ENCODE measurements at regions not wholly inside any gene's neighbourhood (a gene's known extent, or its start where the extent isn't known, plus 50 kb on each side); places are given as distances from the start of the nearest gene placed in this dataset.

DNA sequence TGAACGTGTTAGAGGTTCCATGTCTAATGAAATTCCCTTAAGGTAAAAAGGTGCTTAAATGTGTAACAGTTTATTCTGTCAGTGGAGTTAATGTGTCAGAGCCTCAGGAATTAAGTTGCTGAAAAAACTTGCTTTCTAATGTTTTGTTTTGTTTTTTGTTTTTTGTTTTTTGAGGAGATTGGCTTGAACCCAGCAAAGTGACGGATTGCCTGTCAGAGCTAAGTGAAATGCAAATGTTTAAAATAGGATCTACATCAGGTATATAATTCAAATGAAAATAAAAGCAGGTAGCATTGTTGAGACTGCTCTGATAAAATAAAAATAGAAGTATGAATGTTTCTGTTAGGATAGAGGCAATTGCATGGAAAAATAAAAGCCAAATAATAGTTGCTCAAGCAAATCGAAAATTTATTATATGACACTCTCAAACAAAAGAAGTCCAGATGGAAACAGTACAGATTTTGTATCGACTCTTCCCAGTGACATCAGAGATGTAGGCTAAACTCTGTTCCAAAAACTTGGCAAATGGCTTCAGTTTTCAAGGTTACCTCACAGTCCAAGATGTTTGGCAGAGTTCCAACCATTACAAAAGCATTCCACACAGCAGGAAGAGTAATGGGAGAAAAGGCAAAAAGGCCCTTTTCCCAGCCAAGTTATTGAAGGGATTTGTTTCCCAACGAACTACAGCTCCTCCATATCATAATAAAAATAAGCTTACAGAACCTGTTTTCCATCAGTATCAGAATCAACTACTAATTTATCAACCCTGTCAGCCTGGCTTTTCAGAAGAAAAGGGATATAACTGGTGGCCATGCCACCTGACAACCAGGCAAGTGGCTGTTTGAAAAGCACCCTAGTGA, 291.0 kb downstream of the TBL1XR1 start:
- peaks cover 18% of the 10 kb centered on the region for H3K9me3 Mint-ChIP-seq
- H3K4me1 Mint-ChIP-seq, result peaks cover 22% of the 10 kb centered on the region
- H3K4me3 Mint-ChIP-seq, result no peak overlapping the region
- no peak for TF ChIP-seq MYBL2 (CRISPR knock-in tag; IDR thresholded peaks at IDR 0.05)
- no peak for TF ChIP-seq KAT7 (CRISPR knock-in tag; IDR thresholded peaks at IDR 0.05; ENCODE audit: borderline replicate concordance)
- TF ChIP-seq ZNF423 (CRISPR knock-in tag; IDR thresholded peaks at IDR 0.05), result no peak
- TF ChIP-seq, protein P1, sequence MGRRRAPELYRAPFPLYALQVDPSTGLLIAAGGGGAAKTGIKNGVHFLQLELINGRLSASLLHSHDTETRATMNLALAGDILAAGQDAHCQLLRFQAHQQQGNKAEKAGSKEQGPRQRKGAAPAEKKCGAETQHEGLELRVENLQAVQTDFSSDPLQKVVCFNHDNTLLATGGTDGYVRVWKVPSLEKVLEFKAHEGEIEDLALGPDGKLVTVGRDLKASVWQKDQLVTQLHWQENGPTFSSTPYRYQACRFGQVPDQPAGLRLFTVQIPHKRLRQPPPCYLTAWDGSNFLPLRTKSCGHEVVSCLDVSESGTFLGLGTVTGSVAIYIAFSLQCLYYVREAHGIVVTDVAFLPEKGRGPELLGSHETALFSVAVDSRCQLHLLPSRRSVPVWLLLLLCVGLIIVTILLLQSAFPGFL (CRISPR knock-in tag; IDR thresholded peaks at IDR 0.05; ENCODE audit: borderline replicate concordance), result no peak
- TF ChIP-seq ZBTB21 (CRISPR knock-in tag; IDR thresholded peaks at IDR 0.05; ENCODE audit: borderline replicate concordance), result no peak
- TF ChIP-seq, protein P2, sequence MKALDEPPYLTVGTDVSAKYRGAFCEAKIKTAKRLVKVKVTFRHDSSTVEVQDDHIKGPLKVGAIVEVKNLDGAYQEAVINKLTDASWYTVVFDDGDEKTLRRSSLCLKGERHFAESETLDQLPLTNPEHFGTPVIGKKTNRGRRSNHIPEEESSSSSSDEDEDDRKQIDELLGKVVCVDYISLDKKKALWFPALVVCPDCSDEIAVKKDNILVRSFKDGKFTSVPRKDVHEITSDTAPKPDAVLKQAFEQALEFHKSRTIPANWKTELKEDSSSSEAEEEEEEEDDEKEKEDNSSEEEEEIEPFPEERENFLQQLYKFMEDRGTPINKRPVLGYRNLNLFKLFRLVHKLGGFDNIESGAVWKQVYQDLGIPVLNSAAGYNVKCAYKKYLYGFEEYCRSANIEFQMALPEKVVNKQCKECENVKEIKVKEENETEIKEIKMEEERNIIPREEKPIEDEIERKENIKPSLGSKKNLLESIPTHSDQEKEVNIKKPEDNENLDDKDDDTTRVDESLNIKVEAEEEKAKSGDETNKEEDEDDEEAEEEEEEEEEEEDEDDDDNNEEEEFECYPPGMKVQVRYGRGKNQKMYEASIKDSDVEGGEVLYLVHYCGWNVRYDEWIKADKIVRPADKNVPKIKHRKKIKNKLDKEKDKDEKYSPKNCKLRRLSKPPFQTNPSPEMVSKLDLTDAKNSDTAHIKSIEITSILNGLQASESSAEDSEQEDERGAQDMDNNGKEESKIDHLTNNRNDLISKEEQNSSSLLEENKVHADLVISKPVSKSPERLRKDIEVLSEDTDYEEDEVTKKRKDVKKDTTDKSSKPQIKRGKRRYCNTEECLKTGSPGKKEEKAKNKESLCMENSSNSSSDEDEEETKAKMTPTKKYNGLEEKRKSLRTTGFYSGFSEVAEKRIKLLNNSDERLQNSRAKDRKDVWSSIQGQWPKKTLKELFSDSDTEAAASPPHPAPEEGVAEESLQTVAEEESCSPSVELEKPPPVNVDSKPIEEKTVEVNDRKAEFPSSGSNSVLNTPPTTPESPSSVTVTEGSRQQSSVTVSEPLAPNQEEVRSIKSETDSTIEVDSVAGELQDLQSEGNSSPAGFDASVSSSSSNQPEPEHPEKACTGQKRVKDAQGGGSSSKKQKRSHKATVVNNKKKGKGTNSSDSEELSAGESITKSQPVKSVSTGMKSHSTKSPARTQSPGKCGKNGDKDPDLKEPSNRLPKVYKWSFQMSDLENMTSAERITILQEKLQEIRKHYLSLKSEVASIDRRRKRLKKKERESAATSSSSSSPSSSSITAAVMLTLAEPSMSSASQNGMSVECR (CRISPR knock-in tag; IDR thresholded peaks at IDR 0.05; ENCODE audit: borderline replicate concordance), result no peak
- TF ChIP-seq, protein P3, sequence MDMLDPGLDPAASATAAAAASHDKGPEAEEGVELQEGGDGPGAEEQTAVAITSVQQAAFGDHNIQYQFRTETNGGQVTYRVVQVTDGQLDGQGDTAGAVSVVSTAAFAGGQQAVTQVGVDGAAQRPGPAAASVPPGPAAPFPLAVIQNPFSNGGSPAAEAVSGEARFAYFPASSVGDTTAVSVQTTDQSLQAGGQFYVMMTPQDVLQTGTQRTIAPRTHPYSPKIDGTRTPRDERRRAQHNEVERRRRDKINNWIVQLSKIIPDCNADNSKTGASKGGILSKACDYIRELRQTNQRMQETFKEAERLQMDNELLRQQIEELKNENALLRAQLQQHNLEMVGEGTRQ (CRISPR knock-in tag; IDR thresholded peaks at IDR 0.05), result no peak
- no peak for TF ChIP-seq RELA (CRISPR knock-in tag; IDR thresholded peaks at IDR 0.05; ENCODE audit: borderline replicate concordance)
- TF ChIP-seq, protein P4, sequence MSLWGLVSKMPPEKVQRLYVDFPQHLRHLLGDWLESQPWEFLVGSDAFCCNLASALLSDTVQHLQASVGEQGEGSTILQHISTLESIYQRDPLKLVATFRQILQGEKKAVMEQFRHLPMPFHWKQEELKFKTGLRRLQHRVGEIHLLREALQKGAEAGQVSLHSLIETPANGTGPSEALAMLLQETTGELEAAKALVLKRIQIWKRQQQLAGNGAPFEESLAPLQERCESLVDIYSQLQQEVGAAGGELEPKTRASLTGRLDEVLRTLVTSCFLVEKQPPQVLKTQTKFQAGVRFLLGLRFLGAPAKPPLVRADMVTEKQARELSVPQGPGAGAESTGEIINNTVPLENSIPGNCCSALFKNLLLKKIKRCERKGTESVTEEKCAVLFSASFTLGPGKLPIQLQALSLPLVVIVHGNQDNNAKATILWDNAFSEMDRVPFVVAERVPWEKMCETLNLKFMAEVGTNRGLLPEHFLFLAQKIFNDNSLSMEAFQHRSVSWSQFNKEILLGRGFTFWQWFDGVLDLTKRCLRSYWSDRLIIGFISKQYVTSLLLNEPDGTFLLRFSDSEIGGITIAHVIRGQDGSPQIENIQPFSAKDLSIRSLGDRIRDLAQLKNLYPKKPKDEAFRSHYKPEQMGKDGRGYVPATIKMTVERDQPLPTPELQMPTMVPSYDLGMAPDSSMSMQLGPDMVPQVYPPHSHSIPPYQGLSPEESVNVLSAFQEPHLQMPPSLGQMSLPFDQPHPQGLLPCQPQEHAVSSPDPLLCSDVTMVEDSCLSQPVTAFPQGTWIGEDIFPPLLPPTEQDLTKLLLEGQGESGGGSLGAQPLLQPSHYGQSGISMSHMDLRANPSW (CRISPR knock-in tag; conservative IDR thresholded peaks at IDR 0.05; ENCODE audit: low read depth), result no peak
- TF ChIP-seq, protein P5, sequence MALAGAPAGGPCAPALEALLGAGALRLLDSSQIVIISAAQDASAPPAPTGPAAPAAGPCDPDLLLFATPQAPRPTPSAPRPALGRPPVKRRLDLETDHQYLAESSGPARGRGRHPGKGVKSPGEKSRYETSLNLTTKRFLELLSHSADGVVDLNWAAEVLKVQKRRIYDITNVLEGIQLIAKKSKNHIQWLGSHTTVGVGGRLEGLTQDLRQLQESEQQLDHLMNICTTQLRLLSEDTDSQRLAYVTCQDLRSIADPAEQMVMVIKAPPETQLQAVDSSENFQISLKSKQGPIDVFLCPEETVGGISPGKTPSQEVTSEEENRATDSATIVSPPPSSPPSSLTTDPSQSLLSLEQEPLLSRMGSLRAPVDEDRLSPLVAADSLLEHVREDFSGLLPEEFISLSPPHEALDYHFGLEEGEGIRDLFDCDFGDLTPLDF (CRISPR knock-in tag; IDR thresholded peaks at IDR 0.05), result no peak
- no peak for TF ChIP-seq ZNF121 (CRISPR knock-in tag; IDR thresholded peaks at IDR 0.05)
- no peak for TF ChIP-seq TCF7 (CRISPR knock-in tag; IDR thresholded peaks at IDR 0.05; ENCODE audit: low read depth)
- TF ChIP-seq, protein P6, sequence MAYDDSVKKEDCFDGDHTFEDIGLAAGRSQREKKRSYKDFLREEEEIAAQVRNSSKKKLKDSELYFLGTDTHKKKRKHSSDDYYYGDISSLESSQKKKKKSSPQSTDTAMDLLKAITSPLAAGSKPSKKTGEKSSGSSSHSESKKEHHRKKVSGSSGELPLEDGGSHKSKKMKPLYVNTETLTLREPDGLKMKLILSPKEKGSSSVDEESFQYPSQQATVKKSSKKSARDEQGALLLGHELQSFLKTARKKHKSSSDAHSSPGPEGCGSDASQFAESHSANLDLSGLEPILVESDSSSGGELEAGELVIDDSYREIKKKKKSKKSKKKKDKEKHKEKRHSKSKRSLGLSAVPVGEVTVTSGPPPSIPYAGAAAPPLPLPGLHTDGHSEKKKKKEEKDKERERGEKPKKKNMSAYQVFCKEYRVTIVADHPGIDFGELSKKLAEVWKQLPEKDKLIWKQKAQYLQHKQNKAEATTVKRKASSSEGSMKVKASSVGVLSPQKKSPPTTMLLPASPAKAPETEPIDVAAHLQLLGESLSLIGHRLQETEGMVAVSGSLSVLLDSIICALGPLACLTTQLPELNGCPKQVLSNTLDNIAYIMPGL (CRISPR knock-in tag; IDR thresholded peaks at IDR 0.05), result no peak
- no peak for TF ChIP-seq PRRX2 (CRISPR knock-in tag; IDR thresholded peaks at IDR 0.05)
- no peak for TF ChIP-seq ETV6 (CRISPR knock-in tag; IDR thresholded peaks at IDR 0.05)
- TF ChIP-seq, protein P7, sequence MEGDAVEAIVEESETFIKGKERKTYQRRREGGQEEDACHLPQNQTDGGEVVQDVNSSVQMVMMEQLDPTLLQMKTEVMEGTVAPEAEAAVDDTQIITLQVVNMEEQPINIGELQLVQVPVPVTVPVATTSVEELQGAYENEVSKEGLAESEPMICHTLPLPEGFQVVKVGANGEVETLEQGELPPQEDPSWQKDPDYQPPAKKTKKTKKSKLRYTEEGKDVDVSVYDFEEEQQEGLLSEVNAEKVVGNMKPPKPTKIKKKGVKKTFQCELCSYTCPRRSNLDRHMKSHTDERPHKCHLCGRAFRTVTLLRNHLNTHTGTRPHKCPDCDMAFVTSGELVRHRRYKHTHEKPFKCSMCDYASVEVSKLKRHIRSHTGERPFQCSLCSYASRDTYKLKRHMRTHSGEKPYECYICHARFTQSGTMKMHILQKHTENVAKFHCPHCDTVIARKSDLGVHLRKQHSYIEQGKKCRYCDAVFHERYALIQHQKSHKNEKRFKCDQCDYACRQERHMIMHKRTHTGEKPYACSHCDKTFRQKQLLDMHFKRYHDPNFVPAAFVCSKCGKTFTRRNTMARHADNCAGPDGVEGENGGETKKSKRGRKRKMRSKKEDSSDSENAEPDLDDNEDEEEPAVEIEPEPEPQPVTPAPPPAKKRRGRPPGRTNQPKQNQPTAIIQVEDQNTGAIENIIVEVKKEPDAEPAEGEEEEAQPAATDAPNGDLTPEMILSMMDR (IDR thresholded peaks at IDR 0.05), result no peak
- TF ChIP-seq FOXJ3 (CRISPR knock-in tag; IDR thresholded peaks at IDR 0.05; ENCODE audit: borderline replicate concordance), result no peak
- no peak for TF ChIP-seq JAZF1 (CRISPR knock-in tag; IDR thresholded peaks at IDR 0.05)
- TF ChIP-seq NFYB (CRISPR knock-in tag; conservative IDR thresholded peaks at IDR 0.05; ENCODE audit: low read depth), result no peak
- TF ChIP-seq, protein P8, sequence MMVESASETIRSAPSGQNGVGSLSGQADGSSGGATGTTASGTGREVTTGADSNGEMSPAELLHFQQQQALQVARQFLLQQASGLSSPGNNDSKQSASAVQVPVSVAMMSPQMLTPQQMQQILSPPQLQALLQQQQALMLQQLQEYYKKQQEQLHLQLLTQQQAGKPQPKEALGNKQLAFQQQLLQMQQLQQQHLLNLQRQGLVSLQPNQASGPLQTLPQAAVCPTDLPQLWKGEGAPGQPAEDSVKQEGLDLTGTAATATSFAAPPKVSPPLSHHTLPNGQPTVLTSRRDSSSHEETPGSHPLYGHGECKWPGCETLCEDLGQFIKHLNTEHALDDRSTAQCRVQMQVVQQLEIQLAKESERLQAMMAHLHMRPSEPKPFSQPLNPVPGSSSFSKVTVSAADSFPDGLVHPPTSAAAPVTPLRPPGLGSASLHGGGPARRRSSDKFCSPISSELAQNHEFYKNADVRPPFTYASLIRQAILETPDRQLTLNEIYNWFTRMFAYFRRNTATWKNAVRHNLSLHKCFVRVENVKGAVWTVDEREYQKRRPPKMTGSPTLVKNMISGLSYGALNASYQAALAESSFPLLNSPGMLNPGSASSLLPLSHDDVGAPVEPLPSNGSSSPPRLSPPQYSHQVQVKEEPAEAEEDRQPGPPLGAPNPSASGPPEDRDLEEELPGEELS (CRISPR knock-in tag; IDR thresholded peaks at IDR 0.05), result no peak
- H3K27ac Mint-ChIP-seq, result peak overlapping the region; percentile 37
- peak; percentile 47 for ATAC-seq
- CTCF ChIA-PET, result no interaction called here
- H3K36me3 Mint-ChIP-seq, result peaks cover 10% of the 10 kb centered on the region
- no peaks in the 10 kb centered on the region; the same call in 1 of the 2 replicates for H3K27me3 Mint-ChIP-seq (ENCODE audit: low read depth)
- POLR2A ChIA-PET, result no interaction called here
- DNase-seq (ENCODE audit: low spot score), result no peak

Data from WTC11 (cell line).